ENCODE measurements at regions not wholly inside any gene's neighbourhood (a gene's known extent, or its start where the extent isn't known, plus 50 kb on each side); places are given as distances from the start of the nearest gene placed in this dataset.
"Not testable (repeated sequence)": the region's sequence is repeated elsewhere in the genome, so short reads cannot be mapped to it uniquely, and the experiment has no call there.

DNA sequence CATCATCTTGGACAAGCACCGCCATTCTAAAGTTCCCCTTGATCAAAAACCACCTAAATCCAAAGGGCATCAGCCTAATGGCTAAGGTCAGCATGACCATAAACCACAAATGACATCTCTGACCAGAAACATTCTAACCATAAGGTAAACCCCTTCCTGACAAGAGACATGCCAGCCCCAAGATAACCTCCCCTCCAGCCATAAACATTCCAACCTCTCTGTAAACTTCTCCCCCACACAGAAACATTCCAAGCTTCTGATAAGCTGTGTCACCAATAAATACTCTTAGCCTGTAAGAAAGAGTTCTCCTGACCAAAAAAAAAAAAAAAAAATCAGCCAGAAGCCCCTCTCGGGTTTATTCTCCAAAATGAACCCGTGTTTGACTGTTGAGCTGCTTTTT lies 268.2 kb downstream of the RNF152 start:
- TF ChIP-seq, protein P1, sequence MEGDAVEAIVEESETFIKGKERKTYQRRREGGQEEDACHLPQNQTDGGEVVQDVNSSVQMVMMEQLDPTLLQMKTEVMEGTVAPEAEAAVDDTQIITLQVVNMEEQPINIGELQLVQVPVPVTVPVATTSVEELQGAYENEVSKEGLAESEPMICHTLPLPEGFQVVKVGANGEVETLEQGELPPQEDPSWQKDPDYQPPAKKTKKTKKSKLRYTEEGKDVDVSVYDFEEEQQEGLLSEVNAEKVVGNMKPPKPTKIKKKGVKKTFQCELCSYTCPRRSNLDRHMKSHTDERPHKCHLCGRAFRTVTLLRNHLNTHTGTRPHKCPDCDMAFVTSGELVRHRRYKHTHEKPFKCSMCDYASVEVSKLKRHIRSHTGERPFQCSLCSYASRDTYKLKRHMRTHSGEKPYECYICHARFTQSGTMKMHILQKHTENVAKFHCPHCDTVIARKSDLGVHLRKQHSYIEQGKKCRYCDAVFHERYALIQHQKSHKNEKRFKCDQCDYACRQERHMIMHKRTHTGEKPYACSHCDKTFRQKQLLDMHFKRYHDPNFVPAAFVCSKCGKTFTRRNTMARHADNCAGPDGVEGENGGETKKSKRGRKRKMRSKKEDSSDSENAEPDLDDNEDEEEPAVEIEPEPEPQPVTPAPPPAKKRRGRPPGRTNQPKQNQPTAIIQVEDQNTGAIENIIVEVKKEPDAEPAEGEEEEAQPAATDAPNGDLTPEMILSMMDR (IDR thresholded peaks at IDR 0.05; ENCODE audit: borderline replicate concordance, extremely low read depth, low read length, poor library complexity, severe bottlenecking), result not testable (repeated sequence)
- not testable (repeated sequence) for TF ChIP-seq EZH2 (IDR thresholded peaks at IDR 0.05; ENCODE audit: borderline replicate concordance, low read depth, low read length, severe bottlenecking)

All from DND-41 (cell line).